ENCODE measurements at regions not wholly inside any gene's neighbourhood (a gene's known extent, or its start where the extent isn't known, plus 50 kb on each side); places are given as distances from the start of the nearest gene placed in this dataset.

GRCh38 chr10:128870830-128871597 is 596.0 kb upstream of the MGMT start:
- DNase-seq (ENCODE audit: low read depth, low spot score) = no peak

DNA sequence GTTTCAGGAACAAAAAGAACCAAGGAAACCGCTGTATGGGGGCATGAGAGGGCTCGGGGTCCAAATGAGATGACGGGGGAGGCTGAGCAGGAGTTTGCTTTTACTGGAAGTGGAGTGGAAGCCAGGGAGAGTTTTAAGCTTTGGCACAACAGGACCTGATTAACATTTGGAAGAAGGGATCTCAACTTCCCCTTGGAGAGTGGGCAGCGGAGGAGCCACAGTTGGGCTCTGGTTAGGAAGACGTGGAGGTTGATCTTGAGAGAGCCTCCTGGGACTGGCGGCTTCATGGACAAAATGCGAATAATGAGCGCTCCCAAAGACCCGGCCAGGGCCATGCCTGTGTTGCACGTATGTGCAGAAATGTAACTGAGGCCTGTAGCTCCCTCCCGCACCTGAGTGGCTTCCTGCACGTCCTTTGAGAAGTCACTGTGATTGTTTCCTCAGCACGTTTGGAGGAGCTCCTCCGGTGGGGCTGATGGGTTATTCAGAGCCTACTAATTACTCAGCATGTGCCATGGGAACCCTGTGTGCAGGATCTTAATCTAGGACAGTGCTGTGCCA is 595.3 kb upstream of the MGMT start:
- no peak for DNase-seq (ENCODE audit: low read depth, low spot score)

DNA sequence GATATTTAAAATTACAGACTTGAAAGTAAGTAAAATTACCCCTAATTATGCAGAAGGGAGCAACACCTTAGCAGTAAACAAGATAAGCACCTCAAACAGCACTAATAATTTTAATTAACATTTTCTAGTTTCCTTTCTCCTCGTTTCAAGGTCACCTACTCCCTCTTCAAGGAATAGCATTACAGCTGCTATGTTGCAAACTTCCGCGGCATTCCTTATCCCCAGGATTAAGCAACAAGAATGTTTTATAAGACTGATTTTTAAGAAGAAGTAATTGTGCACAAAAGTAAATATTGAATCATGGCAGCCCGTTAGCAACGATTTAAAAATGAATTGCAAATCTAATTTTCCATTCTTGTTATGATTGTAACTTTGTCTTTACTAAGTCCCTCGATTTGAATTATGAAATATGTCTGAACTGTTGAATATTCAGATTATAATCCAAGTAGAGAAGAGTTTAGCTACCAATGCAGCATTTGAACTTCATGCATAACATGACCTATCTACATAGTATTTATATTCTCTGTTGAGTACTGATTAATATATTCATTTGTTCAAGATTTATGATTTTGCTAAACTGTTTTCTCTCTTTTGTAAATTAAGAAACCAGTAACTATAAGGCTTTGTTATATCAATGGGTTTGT is 593.5 kb upstream of the MGMT start:
- no peak for DNase-seq (ENCODE audit: low read depth, low spot score)

GRCh38 chr10:128874331-128874730 is 592.7 kb upstream of the MGMT start:
- no peak for DNase-seq (ENCODE audit: low read depth, low spot score)

DNA sequence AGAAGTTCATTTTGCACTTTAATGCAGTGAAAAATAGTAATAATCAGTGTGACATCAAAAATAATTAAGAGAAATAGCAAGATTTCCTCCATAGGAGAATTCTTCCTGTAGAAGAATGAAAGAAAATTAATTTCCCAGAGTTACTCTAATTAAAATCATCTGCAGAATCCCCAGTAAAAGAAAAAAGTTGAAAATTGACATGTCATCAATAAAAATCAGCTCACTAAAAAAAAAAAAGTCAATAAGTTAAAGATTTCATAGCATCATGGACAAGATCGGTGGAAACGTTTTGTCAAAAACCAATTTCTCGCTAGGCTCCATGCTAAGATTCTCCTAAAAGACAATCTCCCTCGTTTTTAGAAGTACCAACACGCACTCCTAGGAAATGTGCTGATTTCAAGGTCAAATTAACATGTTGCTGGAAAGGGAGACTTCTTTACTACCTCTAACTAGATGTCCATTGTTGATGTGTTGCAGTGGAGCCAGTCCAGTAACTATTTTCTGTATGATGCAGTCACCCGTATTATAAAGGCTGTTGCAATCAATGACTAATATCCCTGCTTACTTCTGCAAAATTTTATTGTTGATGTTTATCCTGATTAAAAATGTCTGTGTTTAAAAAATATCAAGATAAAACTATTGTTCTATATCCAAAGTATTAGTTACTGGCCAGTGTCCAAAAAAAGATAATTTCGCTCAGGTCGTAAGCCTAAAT is 591.9 kb upstream of the MGMT start:
- DNase-seq (ENCODE audit: low read depth, low spot score) = no peak

DNA sequence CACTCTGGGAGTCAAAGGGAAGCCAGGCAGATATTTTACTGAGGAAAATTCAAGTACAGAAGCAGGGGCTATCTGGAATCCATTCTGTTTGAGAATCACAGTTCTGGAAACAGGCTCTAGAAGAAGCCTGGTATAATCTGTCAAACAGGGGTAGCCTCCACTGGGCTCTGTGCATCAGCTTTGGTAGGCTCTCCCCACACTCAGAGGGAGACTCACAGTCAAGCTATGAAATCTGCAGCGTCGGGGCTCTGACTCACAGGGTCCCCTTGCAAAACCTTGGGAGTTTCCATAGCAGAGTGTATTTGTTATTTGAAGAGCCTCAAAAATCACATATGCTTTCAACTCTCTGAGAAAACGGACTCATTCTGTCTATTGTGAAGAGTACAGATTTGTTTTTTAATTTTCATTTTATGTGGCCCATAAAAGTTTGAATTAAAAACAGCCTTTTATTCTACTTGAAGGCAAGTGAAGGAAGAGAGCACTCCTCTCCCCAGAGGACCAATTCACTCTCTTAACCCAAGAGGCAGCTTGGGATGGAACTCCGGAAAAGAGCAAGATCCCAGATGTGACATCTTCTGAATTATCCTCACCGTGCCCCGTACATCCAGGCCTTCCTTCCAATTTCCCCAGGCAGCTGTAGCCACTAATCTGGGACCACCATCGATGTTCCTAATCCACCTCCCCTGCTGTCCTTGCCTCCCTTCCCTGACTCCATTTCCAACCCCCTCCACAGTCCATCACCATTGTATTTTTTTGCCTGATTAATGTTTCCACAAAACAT is 590.9 kb upstream of the MGMT start:
- DNase-seq (ENCODE audit: low read depth, low spot score) = no peak

- no peak for DNase-seq (ENCODE audit: low read depth, low spot score)
Measured at GRCh38 chr10:128877141-128877540, 589.9 kb upstream of the MGMT start.

DNA sequence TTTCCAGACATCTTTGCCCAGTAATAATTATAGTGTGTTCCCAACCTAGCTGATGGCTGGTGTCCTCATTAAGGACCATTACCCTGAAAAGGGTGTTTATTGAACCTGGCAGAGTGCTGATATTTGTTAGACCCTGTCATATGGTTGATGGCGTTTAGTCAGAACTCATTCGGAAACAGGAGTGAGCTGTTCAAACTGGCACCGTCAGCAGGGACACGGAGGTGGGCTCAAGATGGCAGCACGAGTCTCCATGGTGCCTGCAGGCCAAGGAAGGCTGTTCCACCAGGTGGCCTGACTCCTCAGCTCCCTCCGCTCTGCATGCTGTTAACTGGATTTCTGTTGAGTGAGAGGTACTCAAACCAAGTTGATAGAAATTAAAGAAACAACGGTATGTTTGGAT is 589.1 kb upstream of the MGMT start:
- DNase-seq (ENCODE audit: low read depth, low spot score) = no peak

- no peak for DNase-seq (ENCODE audit: low read depth, low spot score)
Measured at GRCh38 chr10:128879030-128879429, 588.0 kb upstream of the MGMT start.

DNA sequence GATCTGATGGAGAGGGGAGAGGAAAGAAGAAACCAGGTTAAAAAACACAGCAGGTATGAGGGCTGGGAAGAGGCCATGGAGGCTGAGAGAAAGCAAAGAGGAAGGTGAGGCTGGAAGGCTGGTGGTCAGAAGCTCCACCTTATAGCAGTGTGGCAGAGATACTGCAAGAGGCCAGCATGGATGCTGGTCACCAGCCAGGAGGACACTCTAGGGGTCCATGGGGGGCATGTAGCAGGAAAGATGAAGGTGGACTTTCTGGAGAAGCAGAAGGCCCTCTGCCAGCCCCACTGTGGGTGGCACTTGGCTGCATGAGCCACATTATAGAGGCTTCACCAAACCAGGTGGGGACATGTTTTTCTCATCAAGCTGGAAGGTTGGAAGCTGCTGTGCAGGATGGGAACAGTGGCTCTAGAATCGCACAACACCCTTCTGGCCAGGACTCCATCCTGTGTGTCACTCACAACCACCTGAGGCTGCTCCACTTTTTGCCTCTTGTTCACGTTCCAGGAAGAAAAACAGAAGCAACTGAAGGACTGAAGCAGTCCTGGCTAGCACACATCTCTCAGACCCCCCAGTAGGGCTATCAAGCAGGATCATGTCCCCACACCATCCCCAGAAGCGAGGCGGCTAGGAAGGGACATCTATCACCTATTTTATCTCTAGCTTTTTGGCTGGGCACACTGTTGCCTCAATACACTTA is 587.5 kb upstream of the MGMT start:
- DNase-seq (ENCODE audit: low read depth, low spot score) = no peak

- no peak for DNase-seq (ENCODE audit: low read depth, low spot score)
Measured at GRCh38 chr10:128880159-128880725, 586.8 kb upstream of the MGMT start.

DNA sequence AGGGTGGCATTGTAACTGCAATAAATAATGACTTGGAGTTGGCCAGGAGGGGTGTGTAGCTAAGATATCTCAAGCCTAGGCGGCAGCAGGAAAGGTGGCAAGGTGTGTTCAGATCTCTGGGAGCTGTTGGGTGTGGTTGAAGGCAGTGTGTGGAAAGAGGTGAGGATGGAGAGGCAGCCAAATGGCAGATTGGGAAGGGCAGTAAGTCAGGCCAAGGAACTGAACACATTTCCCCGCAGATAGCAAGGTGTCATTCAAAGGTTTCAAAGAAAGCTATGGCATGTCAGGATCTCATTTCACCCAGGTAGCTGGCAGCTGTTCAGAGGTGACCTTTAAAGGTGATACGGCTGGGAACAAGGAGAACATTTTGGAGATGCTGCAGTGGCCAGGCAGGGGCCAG is 586.0 kb upstream of the MGMT start:
- no peak for DNase-seq (ENCODE audit: low read depth, low spot score)

DNA sequence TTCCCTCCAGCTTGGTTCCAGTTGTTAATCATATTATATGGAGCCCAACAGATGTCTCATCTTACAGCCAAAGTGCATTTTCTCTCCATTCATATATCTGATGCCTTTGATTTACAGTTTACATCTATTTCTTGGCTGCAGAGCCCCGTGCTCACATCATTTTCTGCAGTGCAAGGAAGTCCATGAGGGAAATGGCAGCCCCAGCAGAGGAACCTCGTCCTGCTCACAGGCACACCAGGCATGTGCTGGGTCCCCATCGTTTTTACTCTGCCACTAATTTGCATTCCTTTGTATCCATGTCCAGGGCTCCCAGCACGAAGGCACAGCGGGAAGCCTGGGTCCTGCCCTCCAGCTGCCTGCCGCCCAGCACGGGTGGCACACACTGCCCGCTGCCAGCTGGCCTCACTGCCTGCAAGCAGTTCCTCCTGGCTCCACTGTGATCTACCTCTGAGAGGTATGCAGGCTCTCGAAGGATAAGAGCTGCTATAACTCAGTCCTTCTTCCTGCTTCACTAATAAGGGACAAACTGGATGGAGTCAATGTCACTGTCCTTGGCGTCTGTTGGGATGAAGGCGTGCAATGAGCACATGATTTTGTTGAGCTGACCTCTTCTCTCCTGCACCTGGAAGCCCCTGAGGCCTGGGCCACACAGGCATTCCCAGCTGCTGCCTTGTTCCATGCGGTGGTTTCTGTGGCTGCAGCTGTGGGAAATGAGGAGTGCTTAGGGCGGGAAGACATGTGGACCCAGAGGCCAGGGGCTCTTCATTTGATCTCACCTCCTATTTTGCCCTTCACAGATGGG is 583.6 kb upstream of the MGMT start:
- DNase-seq (ENCODE audit: low read depth, low spot score) = no peak

DNA sequence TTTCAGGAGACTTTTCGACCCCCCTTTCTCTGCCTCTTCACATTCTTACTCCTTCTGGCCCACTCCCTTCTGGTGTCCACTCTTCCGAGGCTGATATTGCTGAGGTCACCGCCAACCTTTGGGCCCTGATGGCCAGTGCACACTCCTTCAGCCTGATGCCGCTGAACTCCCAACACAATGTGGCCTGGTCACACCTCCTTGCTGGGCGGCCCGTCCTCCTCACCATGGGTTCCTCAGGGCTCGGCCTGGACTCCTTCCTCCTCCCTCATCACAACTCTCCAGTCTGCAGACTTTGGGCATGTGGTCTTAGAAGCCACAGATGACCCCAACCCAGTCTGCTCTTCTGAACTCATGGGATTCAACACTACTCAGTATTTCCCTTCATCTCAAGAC is 583.0 kb upstream of the MGMT start:
- DNase-seq (ENCODE audit: low read depth, low spot score) = no peak

- no peak for DNase-seq (ENCODE audit: low read depth, low spot score)
Measured at GRCh38 chr10:128884496-128885072, 582.5 kb upstream of the MGMT start.

DNA sequence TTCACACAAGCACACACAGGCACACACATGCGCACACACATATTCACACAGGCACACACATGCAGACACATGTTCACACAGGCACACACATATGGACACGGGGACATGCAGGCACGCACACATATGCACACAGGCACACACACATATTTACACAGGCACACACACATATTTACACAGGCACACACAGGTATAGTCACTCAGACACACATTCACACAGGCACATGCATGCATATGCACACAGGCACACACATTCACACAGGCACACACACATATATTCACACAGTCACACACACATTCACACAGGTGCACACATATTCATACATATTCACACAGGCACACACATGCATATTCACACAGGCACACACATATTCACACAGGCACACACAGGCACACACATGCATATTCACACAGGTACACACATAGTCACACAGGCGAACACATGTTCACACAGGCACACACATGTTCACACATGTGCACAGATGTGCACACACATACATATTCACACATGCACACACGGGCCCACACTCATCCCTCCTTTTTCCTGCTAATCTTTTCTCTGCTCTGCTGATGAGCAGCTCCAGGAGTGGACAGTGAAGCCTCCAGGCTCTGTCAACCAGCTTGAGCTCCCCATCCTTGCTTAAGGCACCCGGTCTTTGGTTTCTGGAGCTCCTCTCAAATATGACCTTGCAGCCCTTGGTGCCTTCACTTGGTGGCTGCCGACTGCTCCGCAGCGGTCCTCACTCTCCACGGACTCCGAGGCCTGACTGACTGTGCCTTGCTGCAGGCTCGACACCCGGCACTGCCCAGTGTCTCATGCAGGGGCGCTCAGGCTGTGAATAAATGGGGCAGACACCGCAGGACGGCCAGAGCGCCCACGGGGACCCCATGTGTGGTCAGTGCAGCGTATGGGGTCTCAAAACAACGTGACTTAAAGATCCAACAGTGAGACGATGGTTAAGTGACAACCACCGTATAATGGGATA is 581.2 kb upstream of the MGMT start:
- DNase-seq (ENCODE audit: low read depth, low spot score) = no peak

DNA sequence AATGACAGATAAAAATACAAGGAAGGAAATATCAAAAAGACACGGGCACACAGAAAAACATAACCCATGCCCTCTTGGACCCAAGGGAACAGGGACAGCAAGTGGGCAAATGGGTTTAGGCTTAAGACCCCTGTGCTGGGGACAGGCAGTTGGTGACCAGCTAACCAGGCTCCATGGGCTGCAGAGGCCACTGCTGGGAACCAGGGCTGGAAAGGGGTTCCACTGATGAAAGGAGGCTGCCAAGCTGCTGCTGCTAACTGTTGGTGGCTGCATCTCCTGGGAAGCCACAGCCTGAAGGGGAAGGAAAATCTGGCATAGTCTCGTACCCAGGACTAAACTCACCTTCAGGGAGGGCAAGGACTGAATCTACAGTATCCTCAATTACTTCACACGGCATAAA is 579.2 kb upstream of the MGMT start:
- no peak for DNase-seq (ENCODE audit: low read depth, low spot score)

DNA sequence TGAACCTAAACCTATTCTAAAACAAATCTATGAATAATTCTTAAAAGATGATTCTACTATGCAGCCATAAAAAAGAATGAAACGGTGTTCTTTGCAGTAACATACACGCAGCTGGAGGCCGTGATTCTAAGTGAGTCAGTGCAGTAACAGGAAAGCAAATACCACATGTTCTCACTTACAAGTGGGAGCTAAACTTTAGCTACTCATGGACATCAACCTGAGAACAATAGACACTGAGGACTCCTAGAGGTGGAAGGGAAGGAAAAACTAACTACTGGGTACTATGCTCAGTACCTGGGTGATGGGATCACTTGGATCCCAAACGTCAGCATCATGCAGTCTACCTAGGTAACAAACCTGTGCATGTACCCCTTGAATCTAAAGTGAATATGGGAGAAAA is 575.0 kb upstream of the MGMT start:
- DNase-seq (ENCODE audit: low read depth, low spot score) = no peak
